ENCODE measurements at regions not wholly inside any gene's neighbourhood (a gene's known extent, or its start where the extent isn't known, plus 50 kb on each side); places are given as distances from the start of the nearest gene placed in this dataset.
"Not testable (repeated sequence)": the region's sequence is repeated elsewhere in the genome, so short reads cannot be mapped to it uniquely, and the experiment has no call there.

- H3K27me3 ChIP-seq (ENCODE audit: insufficient read depth, low read length): no peaks in the 10 kb centered on the region
- H3K9ac ChIP-seq (ENCODE audit: low read depth, low read length): no peak overlapping the region
- no peak overlapping the region for H3K27ac ChIP-seq (ENCODE audit: low read length)
These were observed 95.1 kb downstream of the MAD2L1 start for GRCh38 chr4:119971431-119972084.

GRCh38 chr4:119962631-119963030 is 104.0 kb downstream of the MAD2L1 start:
- no peak overlapping the region for H3K4me3 ChIP-seq (ENCODE audit: low read length)
- no peak overlapping the region for H3K9ac ChIP-seq (ENCODE audit: low read depth, low read length)
- no peaks in the 10 kb centered on the region for H3K4me1 ChIP-seq (ENCODE audit: insufficient read depth, low read length)
- no peaks in the 10 kb centered on the region for H3K9me3 ChIP-seq (ENCODE audit: insufficient read depth, low read depth, low read length)
- no peak overlapping the region for H3K27ac ChIP-seq (ENCODE audit: low read length)
- no peaks in the 10 kb centered on the region for H3K36me3 ChIP-seq (ENCODE audit: insufficient read depth, low read depth, low read length)
- H3K27me3 ChIP-seq (ENCODE audit: insufficient read depth, low read length): no peaks in the 10 kb centered on the region

More at GRCh38 chr4:119971431-119972084, 95.1 kb downstream of the MAD2L1 start:
- Histone ChIP-seq H3K4me1 (ENCODE audit: insufficient read depth, low read length) (no peaks in the 10 kb centered on the region), H3K36me3 (ENCODE audit: insufficient read depth, low read depth, low read length) (no peaks in the 10 kb centered on the region), H3K4me3 (ENCODE audit: low read length) (no peak overlapping the region), H3K9me3 (ENCODE audit: insufficient read depth, low read depth, low read length) (no peaks in the 10 kb centered on the region)

GRCh38 chr4:119958983-119959382 is 107.7 kb downstream of the MAD2L1 start:
- no peaks in the 10 kb centered on the region for H3K4me1 ChIP-seq (ENCODE audit: insufficient read depth, low read length)

GRCh38 chr4:119955256-119955655 is 111.4 kb downstream of the MAD2L1 start:
- Histone ChIP-seq H3K9me3 (ENCODE audit: insufficient read depth, low read depth, low read length) (no peaks in the 10 kb centered on the region), H3K27me3 (ENCODE audit: insufficient read depth, low read length) (no peaks in the 10 kb centered on the region), H3K4me3 (ENCODE audit: low read length) (no peak overlapping the region), H3K36me3 (ENCODE audit: insufficient read depth, low read depth, low read length) (no peaks in the 10 kb centered on the region), H3K9ac (ENCODE audit: low read depth, low read length) (no peak overlapping the region), H3K27ac (ENCODE audit: low read length) (no peak overlapping the region), H3K4me1 (ENCODE audit: insufficient read depth, low read length) (no peaks in the 10 kb centered on the region)

More at GRCh38 chr4:119958983-119959382, 107.7 kb downstream of the MAD2L1 start:
- Histone ChIP-seq H3K27me3 (ENCODE audit: insufficient read depth, low read length) (no peaks in the 10 kb centered on the region), H3K9me3 (ENCODE audit: insufficient read depth, low read depth, low read length) (no peaks in the 10 kb centered on the region), H3K27ac (ENCODE audit: low read length) (no peak overlapping the region), H3K36me3 (ENCODE audit: insufficient read depth, low read depth, low read length) (no peaks in the 10 kb centered on the region), H3K4me3 (ENCODE audit: low read length) (no peak overlapping the region), H3K9ac (ENCODE audit: low read depth, low read length) (no peak overlapping the region)

GRCh38 chr4:119954487-119954886 is 112.2 kb downstream of the MAD2L1 start:
- H3K27me3 ChIP-seq (ENCODE audit: insufficient read depth, low read length); H3K27ac ChIP-seq (ENCODE audit: low read length); H3K4me3 ChIP-seq (ENCODE audit: low read length); H3K36me3 ChIP-seq (ENCODE audit: insufficient read depth, low read depth, low read length); H3K9me3 ChIP-seq (ENCODE audit: insufficient read depth, low read depth, low read length); H3K9ac ChIP-seq (ENCODE audit: low read depth, low read length); H3K4me1 ChIP-seq (ENCODE audit: insufficient read depth, low read length): not testable (repeated sequence)

GRCh38 chr4:119946359-119946758 is 120.3 kb downstream of the MAD2L1 start:
- Histone ChIP-seq H3K36me3 (ENCODE audit: insufficient read depth, low read depth, low read length) (no peaks in the 10 kb centered on the region), H3K4me1 (ENCODE audit: insufficient read depth, low read length) (no peaks in the 10 kb centered on the region), H3K27me3 (ENCODE audit: insufficient read depth, low read length) (no peaks in the 10 kb centered on the region), H3K9me3 (ENCODE audit: insufficient read depth, low read depth, low read length) (no peaks in the 10 kb centered on the region; the same call in 1 of the 2 replicates), H3K4me3 (ENCODE audit: low read length) (no peak overlapping the region), H3K9ac (ENCODE audit: low read depth, low read length) (no peak overlapping the region), H3K27ac (ENCODE audit: low read length) (no peak overlapping the region)

GRCh38 chr4:119942806-119943205 is 123.8 kb downstream of the MAD2L1 start:
- Histone ChIP-seq H3K9me3 (ENCODE audit: insufficient read depth, low read depth, low read length) (no peaks in the 10 kb centered on the region; the same call in 1 of the 2 replicates), H3K27ac (ENCODE audit: low read length) (no peak overlapping the region), H3K4me3 (ENCODE audit: low read length) (no peak overlapping the region), H3K9ac (ENCODE audit: low read depth, low read length) (no peak overlapping the region), H3K4me1 (ENCODE audit: insufficient read depth, low read length) (no peaks in the 10 kb centered on the region), H3K36me3 (ENCODE audit: insufficient read depth, low read depth, low read length) (no peaks in the 10 kb centered on the region), H3K27me3 (ENCODE audit: insufficient read depth, low read length) (no peaks in the 10 kb centered on the region)

- no peaks in the 10 kb centered on the region for H3K9me3 ChIP-seq (ENCODE audit: insufficient read depth, low read depth, low read length)
- no peak overlapping the region for H3K4me3 ChIP-seq (ENCODE audit: low read length)
- H3K27ac ChIP-seq (ENCODE audit: low read length): no peak overlapping the region
- H3K36me3 ChIP-seq (ENCODE audit: insufficient read depth, low read depth, low read length): no peaks in the 10 kb centered on the region
- no peak overlapping the region for H3K9ac ChIP-seq (ENCODE audit: low read depth, low read length)
- H3K4me1 ChIP-seq (ENCODE audit: insufficient read depth, low read length): no peaks in the 10 kb centered on the region
- H3K27me3 ChIP-seq (ENCODE audit: insufficient read depth, low read length): no peaks in the 10 kb centered on the region
These were observed 126.1 kb downstream of the MAD2L1 start for GRCh38 chr4:119940557-119940956.

GRCh38 chr4:119939071-119939995 is 127.3 kb downstream of the MAD2L1 start:
- Histone ChIP-seq H3K36me3 (ENCODE audit: insufficient read depth, low read depth, low read length) (no peaks in the 10 kb centered on the region), H3K27me3 (ENCODE audit: insufficient read depth, low read length) (no peaks in the 10 kb centered on the region), H3K9ac (ENCODE audit: low read depth, low read length) (no peak overlapping the region), H3K4me1 (ENCODE audit: insufficient read depth, low read length) (no peaks in the 10 kb centered on the region), H3K9me3 (ENCODE audit: insufficient read depth, low read depth, low read length) (no peaks in the 10 kb centered on the region), H3K4me3 (ENCODE audit: low read length) (no peak overlapping the region), H3K27ac (ENCODE audit: low read length) (no peak overlapping the region)

GRCh38 chr4:119937746-119938145 is 128.9 kb downstream of the MAD2L1 start:
- Histone ChIP-seq H3K36me3 (ENCODE audit: insufficient read depth, low read depth, low read length) (no peaks in the 10 kb centered on the region), H3K4me1 (ENCODE audit: insufficient read depth, low read length) (no peaks in the 10 kb centered on the region), H3K27me3 (ENCODE audit: insufficient read depth, low read length) (no peaks in the 10 kb centered on the region), H3K9ac (ENCODE audit: low read depth, low read length) (no peak overlapping the region), H3K27ac (ENCODE audit: low read length) (no peak overlapping the region), H3K9me3 (ENCODE audit: insufficient read depth, low read depth, low read length) (no peaks in the 10 kb centered on the region), H3K4me3 (ENCODE audit: low read length) (no peak overlapping the region)

GRCh38 chr4:119933606-119934005 is 133.0 kb downstream of the MAD2L1 start:
- Histone ChIP-seq H3K27me3 (ENCODE audit: insufficient read depth, low read length) (no peaks in the 10 kb centered on the region), H3K27ac (ENCODE audit: low read length) (no peak overlapping the region), H3K9ac (ENCODE audit: low read depth, low read length) (no peak overlapping the region), H3K9me3 (ENCODE audit: insufficient read depth, low read depth, low read length) (no peaks in the 10 kb centered on the region), H3K4me1 (ENCODE audit: insufficient read depth, low read length) (no peaks in the 10 kb centered on the region), H3K36me3 (ENCODE audit: insufficient read depth, low read depth, low read length) (no peaks in the 10 kb centered on the region), H3K4me3 (ENCODE audit: low read length) (no peak overlapping the region)

GRCh38 chr4:119932277-119932676 is 134.4 kb downstream of the MAD2L1 start:
- H3K27me3 ChIP-seq (ENCODE audit: insufficient read depth, low read length): no peaks in the 10 kb centered on the region
- H3K9ac ChIP-seq (ENCODE audit: low read depth, low read length): no peak overlapping the region
- H3K9me3 ChIP-seq (ENCODE audit: insufficient read depth, low read depth, low read length): no peaks in the 10 kb centered on the region
- H3K4me3 ChIP-seq (ENCODE audit: low read length): no peak overlapping the region
- H3K27ac ChIP-seq (ENCODE audit: low read length): no peak overlapping the region
- H3K4me1 ChIP-seq (ENCODE audit: insufficient read depth, low read length): no peaks in the 10 kb centered on the region
- H3K36me3 ChIP-seq (ENCODE audit: insufficient read depth, low read depth, low read length): no peaks in the 10 kb centered on the region

Data from iPS-20b (cell line).